ENCODE measurements at regions not wholly inside any gene's neighbourhood (a gene's known extent, or its start where the extent isn't known, plus 50 kb on each side); places are given as distances from the start of the nearest gene placed in this dataset.

DNA sequence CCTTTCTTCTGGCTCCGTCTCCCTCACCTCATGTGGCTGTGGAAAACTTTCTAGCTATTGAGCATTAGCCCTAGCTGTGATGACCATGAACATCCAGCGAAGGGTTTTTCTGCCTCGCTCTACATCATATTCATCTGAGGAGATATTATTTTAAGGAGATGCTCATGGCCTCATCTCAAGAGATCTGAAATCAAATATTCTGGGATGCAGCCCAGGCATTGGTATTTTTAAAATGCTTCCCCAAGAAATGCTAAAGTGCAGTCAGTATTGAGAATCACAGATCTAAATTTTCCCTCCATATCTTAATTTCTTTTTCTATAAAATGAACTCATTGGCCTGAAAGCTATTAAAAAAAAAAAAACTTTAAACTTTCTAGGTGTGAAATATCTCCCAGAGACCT lies 238.2 kb upstream of the CELF2 start:
- no peak for DNase-seq (ENCODE audit: low read depth)

DNA sequence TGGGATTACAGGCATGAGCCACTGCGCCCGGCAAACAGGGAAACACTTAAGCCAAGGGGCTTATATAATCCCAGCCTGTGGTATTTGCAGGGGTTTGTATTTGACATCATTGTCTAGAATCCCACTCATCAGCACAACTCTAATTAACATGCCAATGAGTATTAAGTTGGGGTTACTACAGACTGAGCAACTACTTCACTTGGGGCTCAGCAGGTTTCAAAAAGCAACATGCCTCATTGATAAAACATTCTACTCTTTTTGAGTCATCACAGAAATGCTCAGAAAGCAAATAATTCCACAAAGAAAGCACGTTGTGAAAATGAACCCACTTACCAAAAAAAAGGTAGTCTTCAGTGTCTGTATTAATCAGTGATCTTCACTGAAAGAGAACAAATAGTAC lies 236.9 kb upstream of the CELF2 start:
- DNase-seq (ENCODE audit: low read depth), result no peak

DNA sequence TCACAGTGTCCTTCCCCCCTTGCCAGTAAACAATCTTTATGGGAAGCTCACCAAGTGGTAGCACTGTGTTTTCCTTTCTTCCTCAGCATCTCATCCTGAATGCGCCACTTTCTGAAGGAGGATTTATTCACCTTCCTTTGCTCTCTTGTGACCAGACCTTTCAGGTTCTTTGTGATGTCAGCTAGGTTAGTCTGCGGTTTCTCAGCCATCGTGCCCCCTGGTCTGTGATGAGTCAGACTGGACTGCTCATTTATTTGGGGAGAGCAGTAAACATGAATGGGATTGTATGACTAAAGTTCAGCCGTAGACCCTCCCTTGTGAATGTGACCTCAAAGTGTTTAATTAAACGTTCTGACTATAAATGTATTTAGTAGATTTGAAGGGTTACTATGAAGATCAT lies 235.1 kb upstream of the CELF2 start:
- no peak for DNase-seq (ENCODE audit: low read depth)

DNA sequence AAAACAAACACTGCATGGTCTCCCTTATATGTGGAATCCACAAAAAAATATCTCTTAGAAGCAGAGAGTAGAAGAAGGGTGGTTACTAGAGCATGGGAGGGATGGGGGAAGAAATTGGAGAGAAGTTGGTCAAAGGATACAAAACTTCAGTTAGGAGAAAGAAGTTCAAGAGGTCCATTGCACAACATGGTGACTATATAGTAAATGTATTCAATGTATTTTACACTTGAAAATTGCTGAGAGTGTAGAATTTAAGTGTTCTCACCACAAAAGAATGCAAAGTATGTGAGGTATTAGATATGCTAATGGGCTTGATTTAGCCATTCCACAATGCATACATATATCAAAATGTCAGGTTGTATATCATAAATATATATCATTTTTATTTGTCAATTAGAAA lies 232.0 kb upstream of the CELF2 start:
- no peak for DNase-seq (ENCODE audit: low read depth)

DNA sequence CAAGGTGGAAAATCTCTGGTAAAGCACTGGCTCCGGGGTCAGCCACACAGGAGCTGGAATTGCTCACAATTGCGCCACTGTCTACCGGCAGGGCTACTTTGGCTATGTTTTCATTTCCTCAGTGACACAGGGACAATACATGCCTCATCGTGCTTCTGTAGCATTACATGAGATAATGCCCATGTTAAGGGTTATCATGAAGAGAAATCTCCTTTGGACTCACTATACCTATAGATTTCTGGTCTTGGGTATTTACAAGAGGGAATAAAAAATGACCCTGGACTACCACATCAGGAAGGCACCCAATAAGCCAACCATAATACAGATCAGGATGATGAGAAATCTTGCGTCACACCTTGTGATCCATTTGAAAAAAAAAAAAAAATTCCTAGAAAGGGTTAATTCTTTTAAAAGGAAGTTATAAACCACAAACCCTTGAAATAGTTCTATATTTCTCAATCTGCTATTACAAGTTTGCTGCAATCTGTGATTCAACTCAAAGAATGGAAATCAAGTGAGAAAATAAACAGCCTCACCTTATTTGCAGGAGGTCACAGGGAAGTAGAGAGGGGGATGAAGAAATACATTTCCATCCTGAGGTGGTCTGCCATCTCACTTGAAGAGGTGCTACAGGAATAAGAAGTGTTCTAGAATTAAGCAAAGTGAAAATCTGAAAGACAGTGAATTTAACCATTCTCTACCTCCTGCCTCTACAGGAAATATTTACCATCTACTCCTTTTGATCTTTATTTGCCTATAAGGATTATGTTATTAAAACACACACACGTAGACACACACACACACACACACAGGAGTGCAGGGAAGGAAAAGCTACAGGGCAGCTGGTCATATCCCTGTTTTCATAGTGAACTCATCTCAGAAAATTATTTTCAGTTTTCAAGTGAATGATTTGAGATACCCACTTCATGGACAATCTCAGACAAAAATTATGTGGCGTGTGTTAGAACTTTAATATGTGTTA lies 231.3 kb upstream of the CELF2 start:
- no peak for DNase-seq (ENCODE audit: low read depth)

DNA sequence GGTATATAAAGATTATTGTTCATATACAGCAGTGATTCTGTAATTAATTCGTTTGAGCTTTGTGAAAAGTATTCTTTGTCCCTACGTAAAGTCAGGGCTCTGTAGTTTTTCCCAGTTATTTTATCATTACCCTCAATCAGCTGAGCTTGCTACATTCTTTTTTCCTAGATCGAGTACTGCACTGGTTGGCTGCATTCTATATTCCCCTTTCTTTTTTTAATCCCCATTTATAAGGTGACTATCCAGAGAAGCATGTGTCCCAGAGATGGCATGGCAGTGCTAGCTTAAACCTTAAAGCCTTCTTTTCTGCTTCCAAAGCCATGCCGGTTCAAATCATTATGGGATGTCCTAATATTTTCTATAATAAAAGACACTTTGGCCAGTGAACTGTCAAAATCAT lies 230.1 kb upstream of the CELF2 start:
- no peak for DNase-seq (ENCODE audit: low read depth)

DNA sequence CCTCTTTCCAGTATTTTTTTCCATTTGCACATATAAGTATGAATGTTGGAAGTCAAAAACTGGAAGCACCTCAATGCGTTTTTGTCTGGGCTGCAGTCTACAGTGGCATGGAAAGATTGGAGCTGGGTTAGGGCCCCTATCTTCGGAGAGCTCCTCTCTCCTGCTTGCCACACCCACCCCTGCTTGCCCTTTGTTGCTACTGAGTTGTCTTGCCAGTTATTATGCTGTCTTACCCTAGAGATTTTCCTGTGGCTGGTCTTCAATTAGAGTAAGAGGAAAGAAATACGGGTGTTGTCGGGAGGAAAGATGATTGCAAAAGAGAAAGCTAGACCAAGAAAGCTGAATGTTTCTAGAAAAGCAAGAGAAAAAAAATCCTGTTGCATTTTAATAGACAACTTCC lies 228.9 kb upstream of the CELF2 start:
- DNase-seq (ENCODE audit: low read depth), result no peak

DNA sequence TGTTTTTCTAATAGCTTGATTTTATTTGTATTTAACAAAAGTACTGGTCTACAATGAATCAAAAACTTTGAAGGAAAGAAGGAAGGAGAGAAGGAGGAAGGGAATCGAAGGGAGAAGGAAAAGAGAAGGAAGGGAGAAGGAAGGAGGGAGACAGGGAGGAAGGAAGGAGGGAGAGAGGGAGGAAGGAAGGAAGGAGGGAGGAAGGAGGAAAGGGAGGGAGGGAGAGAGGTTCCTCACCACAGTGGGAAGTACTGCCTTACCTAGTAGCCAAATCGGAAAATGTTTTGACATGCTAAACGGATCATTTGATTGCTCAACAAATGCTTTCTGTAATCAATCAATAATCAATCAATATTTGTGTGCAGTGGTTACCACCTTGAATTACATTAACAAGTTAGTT lies 225.8 kb upstream of the CELF2 start:
- no peak for DNase-seq (ENCODE audit: low read depth)

DNA sequence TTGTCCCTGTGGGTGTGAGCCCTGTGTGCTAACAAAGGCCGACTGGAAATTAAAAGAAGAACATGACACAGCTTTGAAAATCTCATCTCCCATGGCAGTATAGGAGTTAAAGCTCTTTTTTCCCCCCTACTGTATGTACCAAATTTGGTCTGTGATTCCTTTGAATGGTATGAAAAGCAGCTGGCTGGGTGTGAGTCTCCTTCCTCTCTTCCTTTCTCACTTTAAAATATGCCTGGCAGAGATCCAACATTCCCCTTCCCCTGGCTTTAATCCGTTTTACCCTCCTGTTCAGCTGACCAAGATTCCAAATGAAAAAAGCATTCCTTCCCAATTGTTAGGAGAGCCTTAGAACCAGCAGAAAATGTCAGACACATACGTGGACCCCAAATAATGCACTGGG lies 225.0 kb upstream of the CELF2 start:
- DNase-seq (ENCODE audit: low read depth), result no peak

DNA sequence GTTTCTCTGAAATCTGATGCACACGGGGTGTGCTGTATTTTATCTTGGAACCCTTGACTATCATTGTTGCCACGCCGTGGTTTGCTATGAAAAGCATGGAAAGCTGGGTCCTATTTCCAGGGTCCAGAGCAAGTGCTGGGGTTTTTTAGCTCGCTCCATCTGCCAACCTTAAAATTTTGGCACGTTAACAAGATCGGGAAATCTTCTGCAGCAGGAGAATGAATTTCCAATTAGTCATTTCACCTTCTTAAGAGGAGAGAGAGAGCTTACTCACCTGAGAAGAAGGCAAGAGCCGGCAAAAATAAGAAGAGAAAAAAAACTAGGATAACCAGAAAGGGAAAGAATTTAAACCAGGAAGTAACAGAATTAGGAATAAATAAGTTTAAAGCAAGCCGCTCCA lies 223.6 kb upstream of the CELF2 start:
- DNase-seq (ENCODE audit: low read depth), result no peak

DNA sequence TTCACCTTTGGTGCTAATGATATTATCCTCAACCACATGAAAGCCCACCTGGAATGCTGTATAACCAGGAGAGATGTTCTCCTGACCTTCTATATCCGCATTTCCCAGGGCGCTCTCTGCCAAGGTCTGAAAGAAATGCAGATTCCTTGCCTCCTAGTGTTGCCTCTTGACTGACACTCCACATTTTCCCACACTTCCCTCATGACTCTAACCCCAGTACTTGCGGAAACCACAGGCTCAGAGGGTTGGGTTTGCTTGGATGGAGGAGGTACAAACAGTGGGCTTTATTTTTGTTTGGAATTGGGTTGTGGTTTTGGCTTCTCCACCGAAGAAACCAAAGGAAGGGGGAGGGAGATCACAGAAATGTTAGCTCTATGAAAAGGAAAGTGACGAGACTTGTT lies 222.9 kb upstream of the CELF2 start:
- DNase-seq (ENCODE audit: low read depth), result peak; percentile 85

DNA sequence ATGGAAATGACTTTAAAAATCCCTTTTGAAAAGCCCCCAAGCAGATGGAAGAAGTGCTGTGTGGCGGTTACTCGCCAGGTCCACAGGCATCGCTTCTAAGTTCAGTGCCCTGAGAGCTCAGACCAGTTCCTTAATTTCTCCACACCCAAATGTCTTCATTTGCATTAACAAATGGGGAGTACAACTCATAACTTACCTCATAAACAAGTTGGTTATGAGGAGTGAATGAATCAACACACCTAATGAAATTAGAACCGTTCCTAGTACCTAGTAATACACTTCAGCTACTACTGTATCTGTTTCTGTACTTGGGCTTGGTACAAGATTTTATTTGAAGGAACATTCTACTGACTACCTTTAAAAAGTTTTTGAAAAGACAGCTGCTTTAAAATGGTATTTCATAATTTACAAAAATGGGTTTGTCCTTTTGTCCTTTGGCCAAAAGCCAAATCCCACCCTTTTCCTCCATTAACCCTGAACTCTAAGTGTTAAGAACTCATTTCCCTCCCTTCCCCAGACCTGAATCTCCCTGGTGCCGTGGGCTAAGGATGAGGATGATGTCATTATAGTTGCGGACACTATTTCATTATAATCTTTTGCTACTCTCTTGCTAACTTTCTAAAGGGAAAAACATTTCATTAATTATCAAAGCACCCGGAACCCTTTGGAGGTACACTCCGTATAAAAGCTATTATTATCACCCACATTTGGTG lies 221.5 kb upstream of the CELF2 start:
- DNase-seq (ENCODE audit: low read depth), result no peak

DNA sequence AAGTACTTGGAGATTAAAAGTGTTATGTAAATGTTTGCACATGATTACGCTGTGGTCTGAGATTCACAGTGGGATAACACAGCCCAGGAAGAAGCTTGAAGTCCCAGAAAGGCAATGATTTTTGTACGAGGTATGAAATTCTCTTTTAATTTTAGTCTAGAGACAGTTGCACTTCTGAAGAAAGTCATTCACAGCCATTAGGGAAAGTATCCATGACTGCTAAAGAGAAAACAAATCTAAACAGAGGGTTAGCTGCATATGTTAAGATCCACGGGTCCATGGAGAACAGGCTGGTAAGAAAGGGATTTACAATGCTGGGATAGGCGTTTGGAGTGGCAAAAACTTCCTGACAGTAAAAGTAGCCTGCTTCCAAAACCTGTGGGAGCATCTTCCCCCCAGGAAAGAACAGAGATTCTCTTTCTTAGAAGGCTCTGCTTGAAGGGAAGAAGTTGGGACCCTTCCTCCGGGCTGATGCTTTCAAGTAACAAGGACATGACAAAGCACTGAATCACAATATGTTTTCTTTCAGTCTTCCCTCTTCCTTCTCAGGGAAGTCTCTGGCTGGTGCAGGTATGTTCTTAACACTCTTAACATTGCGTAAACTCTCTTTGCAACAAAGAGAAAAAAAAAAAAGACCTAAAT lies 220.8 kb upstream of the CELF2 start:
- no peak for DNase-seq (ENCODE audit: low read depth)

DNA sequence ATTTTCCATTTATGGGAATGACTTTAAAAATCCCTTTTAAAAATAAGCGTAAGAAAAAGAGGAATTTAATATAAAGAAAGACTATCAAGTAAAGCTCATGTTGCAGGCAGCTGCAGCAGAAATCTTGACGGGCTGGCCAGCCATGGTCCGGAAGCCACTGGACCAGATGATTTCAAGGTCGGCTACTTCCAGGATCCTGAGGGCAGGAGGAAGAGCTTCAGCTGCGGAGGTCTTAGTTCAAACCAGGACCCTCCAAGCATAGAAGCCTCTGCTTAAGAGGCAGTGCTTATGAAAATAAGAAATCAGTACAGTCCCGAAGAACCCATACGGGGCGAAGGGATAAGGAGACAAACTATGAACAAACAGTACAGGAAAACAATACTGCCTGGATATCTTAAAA lies 220.2 kb upstream of the CELF2 start:
- no peak for DNase-seq (ENCODE audit: low read depth)

DNA sequence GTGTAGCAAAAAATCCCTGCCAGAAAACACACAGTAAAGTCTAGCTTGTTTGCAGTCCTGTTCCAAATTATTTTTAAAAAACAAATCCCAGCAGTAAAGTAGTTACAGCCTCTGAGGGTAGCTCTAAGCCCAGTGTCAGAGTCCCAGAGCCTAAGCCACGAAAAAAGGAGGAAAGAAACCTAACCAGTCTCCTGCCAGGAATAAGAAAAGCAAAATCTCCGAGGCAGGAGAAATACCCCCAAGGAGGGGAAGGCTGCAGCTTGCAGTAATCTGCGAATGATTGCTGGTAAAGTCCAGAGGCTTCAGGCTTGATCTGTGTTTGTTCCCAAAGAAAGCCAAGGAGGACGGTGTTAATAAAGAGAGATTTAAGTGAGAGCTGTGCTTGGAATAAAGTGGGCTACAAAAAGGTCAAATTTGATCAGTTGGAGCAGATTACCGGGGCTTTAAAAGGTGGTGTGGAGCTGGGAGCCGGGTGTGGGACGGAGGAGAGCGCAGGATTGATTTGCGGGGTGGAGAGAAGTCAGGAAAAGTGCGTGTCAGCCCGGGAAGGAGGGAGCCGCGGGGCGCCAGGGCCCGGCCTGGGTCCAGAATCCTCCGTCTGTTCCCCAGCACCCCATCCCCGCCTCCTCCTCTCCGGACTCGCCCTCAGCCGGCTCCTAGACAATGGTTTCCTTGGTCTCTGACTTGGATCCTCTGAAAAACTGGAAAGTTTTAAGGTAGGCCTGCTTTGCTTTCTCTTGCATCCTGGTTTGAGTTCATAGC lies 219.4 kb upstream of the CELF2 start:
- DNase-seq (ENCODE audit: low read depth), result no peak

DNA sequence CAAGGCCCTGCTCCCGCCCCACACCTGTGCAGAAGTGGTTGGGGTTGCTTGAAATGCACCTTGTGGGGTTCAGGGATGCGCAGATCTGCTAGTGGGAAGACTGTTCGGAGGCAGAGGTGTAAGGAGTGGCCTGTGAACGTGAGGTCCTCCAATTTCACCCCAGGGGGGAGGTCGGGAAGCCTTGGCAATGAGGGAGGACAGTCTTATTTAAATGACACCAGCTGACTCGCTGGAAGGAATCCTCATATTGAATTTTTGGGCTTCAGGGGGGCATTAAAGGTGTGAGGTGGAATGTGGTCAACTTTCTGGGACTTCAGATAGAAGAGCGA lies 218.8 kb upstream of the CELF2 start:
- DNase-seq (ENCODE audit: low read depth), result no peak

DNA sequence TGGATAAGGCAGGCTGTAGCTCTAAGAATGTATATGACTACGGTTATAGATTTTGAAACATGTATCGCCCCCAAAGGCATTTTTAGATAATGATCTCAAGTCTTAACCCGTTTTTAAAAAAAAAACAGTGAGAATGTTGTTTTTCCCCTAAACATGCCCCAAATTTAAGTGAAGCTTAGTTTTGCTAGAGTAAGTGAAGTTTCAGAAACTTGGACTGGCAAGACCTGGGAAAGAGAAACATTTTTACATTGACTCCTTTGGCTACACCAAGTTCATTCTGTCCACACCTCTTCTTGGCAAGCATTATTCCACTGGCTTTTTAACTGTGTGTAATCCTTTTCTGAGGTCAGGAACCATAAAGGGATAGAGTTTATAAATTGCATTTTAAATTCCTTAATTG lies 216.7 kb upstream of the CELF2 start:
- no peak for DNase-seq (ENCODE audit: low read depth)

DNA sequence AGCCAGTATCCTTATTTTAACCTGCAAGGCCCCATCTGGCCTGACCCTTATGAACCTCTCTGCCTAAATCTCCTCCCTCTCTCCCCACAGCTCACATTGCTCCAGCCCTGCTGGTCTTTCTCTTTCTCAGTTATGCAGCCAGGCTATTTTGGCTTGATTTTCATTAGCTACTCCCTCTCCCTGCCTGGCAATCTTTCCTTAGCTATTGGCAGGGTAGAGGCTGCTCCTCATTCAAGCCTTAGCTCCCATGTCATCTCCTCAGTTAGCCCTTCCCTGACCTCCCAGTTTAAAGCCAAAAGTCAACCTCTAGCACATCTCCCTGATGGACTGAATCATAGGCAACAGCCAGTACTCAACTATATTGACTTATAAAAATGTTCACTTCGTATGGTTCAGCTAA lies 214.4 kb upstream of the CELF2 start:
- DNase-seq (ENCODE audit: low read depth), result peak; percentile 92

DNA sequence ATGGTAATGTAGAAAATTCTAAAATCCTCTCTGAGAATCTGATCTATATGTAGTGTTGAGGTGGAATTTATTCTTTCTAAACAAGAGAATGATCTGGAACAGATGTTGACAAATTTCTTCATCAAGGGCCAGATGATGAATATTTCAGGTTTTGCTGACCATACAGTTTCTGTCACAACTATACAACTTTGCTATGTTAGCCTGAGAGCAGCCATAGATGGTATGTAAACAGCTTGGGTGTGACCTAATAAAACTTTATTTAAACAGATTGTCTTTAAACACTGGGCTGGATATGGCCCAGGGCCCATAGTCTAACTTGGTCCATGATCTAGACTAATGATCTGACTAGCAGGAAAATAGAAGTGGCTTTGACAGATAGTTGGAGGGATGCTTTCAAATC lies 213.6 kb upstream of the CELF2 start:
- no peak for DNase-seq (ENCODE audit: low read depth)

DNA sequence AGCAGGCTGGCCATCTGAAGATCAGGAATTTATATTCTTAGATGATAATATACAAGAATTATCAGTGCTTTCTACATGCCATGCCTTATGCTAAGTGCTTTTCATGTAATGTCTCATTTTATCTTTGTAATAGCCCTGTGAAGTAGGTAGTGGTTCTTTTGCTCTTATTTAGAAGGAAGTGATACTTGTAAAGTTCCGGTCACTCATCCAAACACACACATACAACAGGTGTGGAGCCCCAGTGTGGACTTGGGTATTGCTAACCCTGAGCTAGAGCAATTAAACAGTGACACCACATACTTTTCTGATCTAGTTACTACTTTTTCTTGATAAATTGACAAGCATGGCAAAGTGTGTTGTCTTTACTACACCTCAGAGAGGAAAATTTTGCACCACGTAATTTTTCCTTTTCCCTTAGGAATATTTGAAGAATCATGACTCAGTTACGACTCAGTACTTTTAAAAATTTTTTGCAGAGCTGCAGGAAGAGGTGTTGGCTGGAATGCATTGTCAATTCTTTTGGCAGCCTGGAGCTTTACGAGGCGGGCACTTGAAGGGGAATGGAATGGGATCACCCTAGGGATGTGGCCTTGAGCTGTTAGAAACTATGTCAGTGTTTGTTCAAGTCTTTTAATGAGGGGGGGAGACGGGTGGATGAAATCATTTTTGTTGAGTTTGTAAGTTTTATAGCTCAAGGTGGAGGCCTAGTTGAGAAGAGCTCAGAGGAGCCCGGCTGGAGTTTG lies 212.5 kb upstream of the CELF2 start:
- no peak for DNase-seq (ENCODE audit: low read depth)

DNA sequence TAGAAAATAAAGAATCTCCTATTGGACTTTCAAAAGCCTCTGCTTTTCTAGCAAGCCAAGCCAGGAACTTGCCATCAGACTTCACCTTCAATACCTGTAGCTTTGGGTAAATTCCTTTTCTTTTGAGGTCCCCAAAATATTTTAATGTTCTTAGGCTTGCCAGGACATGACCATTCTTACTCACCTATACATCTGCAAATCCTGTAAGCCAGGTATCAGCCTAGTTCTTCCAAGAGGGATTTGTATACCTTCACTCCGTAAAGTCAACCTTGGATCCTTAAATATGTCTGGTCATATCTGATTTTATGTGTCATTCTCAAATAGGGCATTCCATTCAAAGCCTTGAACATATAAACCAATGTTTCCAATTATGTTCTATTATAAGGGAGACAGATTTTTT lies 210.6 kb upstream of the CELF2 start:
- no peak for DNase-seq (ENCODE audit: low read depth)

DNA sequence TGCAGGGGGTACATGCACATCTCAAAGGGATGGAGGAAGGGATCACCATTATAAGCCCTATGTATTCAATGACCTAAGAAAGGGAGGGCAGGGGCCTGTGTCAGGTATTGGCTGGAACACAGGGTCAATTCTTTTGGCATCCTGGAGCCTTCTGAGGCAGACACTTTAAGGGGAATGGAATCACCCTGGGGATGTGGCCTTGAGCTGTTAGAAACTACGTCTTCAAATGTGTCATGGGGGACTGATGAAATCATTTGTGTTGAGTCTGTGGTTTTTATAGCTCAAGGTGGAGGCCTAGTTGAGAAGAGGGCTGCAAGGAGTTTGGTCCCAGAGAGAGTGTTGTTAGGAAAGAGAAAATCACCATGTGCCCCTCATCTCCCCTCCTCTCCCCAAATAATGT lies 206.1 kb upstream of the CELF2 start:
- DNase-seq (ENCODE audit: low read depth), result no peak
